ENCODE measurements at regions not wholly inside any gene's neighbourhood (a gene's known extent, or its start where the extent isn't known, plus 50 kb on each side); places are given as distances from the start of the nearest gene placed in this dataset.

DNA sequence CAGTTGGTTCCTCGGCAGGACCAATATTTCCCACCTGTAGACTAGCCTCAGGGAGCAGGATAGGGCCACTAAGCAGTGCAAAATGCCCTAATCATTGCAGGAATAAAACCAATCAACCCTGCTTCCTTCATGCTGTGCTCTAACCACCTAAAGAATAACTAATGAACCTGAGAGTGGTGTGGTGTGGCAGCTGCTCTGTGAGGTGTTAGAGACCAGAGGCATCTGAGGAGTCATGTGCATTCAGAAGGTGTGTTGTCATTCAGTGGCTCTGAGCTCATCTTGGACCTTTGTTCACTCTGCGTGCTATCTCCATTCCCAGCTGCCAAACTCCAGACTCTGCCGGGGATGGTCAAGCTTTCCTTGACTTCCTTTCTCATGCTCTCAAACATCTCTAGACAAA lies 136.7 kb upstream of the EGLN3 start:
- TF ChIP-seq YY1 (IDR thresholded peaks at IDR 0.05; ENCODE audit: insufficient read depth, insufficient read length), result no peak
- no peak for TF ChIP-seq ZNF274 (IDR thresholded peaks at IDR 0.05; ENCODE audit: low read depth, low read length)
- TF ChIP-seq SUZ12 (IDR thresholded peaks at IDR 0.05; ENCODE audit: extremely low read depth, insufficient read depth, insufficient read length), result no peak

All from NT2/D1 (cell line).